Neutrophil (primary cell): ENCODE measurements at regions not wholly inside any gene's neighbourhood (a gene's known extent, or its start where the extent isn't known, plus 50 kb on each side); places are given as distances from the start of the nearest gene placed in this dataset.

ENCODE experiments used
- H3K27ac ChIP-seq: fragments of 200-600 bp; sonication (generic); 2 replicates; pipeline ENCODE4 v1.5.1; 2016; ENCODE audit warnings: mild to moderate bottlenecking, moderate library complexity
- H3K27me3 ChIP-seq: fragments of 200-600 bp; sonication (generic); 2 replicates; pipeline ENCODE4 v1.6.0; 2016; ENCODE audit warnings: mild to moderate bottlenecking
- H3K36me3 ChIP-seq: fragments of 200-600 bp; sonication (generic); 2 replicates; pipeline ENCODE4 v1.5.1; 2017
- H3K4me1 ChIP-seq, 2 experiments: fragments of 200-600 bp in 1 of 2; sonication (generic) in 1 of 2; 1 replicate in 1 of 2; 2 replicates in 1 of 2; pipeline versions ENCODE4 v1.5.1 to v1.6.1; 2013 to 2016; ENCODE audit warnings: low read depth in 1 of 2, low read length in 1 of 2, mild to moderate bottlenecking in 1 of 2, moderate library complexity in 1 of 2; ENCODE audit not compliant: control insufficient read depth in 1 of 2, insufficient read depth in 1 of 2
- H3K4me3 ChIP-seq, 2 experiments: fragments of 200-600 bp in 1 of 2; sonication (generic) in 1 of 2; 1 replicate in 1 of 2; 2 replicates in 1 of 2; pipeline ENCODE4 v1.5.1; 2013 to 2016; ENCODE audit warnings: low read depth in 1 of 2, low read length in 1 of 2, mild to moderate bottlenecking in 1 of 2, moderate library complexity in 1 of 2
- H3K9me3 ChIP-seq: fragments of 200-600 bp; sonication (generic); 2 replicates; pipeline ENCODE4 v1.5.1; 2016
- TF ChIP-seq, protein P1 (sequence below): fragments of 200-600 bp; sonication (generic); IDR thresholded peaks from 2 replicates; pipeline ENCODE4 v1.5.1; 2016; ENCODE audit warnings: antibody characterized with exemption

- Histone ChIP-seq H3K27ac (no peak overlapping the region), H3K4me3 (no peak overlapping the region), H3K9me3 (no peaks in the 10 kb centered on the region), H3K36me3 (no peaks in the 10 kb centered on the region), H3K27me3 (no peaks in the 10 kb centered on the region), H3K4me1 (no peaks in the 10 kb centered on the region)
- TF ChIP-seq, protein P1, sequence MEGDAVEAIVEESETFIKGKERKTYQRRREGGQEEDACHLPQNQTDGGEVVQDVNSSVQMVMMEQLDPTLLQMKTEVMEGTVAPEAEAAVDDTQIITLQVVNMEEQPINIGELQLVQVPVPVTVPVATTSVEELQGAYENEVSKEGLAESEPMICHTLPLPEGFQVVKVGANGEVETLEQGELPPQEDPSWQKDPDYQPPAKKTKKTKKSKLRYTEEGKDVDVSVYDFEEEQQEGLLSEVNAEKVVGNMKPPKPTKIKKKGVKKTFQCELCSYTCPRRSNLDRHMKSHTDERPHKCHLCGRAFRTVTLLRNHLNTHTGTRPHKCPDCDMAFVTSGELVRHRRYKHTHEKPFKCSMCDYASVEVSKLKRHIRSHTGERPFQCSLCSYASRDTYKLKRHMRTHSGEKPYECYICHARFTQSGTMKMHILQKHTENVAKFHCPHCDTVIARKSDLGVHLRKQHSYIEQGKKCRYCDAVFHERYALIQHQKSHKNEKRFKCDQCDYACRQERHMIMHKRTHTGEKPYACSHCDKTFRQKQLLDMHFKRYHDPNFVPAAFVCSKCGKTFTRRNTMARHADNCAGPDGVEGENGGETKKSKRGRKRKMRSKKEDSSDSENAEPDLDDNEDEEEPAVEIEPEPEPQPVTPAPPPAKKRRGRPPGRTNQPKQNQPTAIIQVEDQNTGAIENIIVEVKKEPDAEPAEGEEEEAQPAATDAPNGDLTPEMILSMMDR, result no peak
These were observed 183.4 kb upstream of the FAM241A start for GRCh38 chr4:111961809-111962208.

DNA sequence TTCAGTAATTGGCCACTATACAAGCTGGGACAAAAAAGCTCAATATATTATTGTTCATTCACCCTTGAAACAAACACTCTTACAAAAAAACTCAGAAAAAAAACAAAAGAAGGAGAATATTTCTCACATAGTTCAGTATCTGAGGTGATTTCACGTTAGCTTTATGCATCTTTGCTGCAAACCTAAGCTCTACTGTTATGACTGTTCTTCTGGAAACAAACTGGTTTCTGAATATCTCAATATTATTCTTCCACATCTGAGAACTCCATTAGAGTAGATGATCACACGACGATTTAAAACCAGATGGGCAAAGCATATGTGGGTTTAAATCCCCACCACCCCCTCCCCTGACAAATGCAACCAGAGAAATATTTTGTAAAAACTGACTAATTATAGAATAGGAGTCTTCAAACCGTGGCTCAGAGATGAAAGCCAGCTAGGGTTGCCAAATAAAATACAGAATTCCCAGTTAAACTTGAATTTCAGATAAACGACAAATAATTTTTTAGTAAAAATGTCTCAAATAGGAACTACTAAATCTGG, 182.0 kb upstream of the FAM241A start:
- no peaks in the 10 kb centered on the region for H3K36me3 ChIP-seq
- no peak overlapping the region for H3K27ac ChIP-seq
- no peaks in the 10 kb centered on the region for H3K27me3 ChIP-seq
- no peak overlapping the region for H3K4me3 ChIP-seq
- H3K4me1 ChIP-seq, result no peaks in the 10 kb centered on the region
- no peaks in the 10 kb centered on the region for H3K9me3 ChIP-seq
- TF ChIP-seq, protein P1, result no peak

- Histone ChIP-seq H3K27me3 (no peaks in the 10 kb centered on the region), H3K4me1 (no peaks in the 10 kb centered on the region), H3K36me3 (no peaks in the 10 kb centered on the region), H3K4me3 (no peak overlapping the region), H3K9me3 (no peaks in the 10 kb centered on the region), H3K27ac (no peak overlapping the region)
- TF ChIP-seq, protein P1, result no peak
These were observed 167.8 kb upstream of the FAM241A start for GRCh38 chr4:111977419-111977965.

DNA sequence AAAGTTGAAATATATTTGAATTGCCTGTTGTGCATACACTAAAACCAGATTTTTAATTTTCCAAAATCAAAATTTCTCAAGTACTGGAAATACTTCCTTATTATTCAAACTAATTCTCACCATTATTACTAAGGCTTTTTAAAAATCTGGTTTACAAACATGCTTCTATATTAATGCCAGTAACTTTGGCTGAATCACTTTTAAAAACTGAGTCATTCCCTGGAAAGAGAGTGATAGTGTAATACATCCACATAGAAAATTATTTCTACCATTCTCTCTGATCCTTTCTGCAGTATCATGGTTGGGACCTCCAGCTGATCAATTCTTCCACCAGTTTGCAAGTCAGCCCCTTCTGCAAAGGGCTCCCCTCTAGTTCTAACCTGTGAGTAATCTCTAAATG, 165.3 kb upstream of the FAM241A start:
- H3K36me3 ChIP-seq, result no peaks in the 10 kb centered on the region
- no peak overlapping the region for H3K27ac ChIP-seq
- H3K4me3 ChIP-seq, result no peak overlapping the region
- H3K9me3 ChIP-seq, result no peaks in the 10 kb centered on the region
- TF ChIP-seq, protein P1, result no peak
- no peaks in the 10 kb centered on the region for H3K4me1 ChIP-seq
- H3K27me3 ChIP-seq, result peaks cover 4% of the 10 kb centered on the region

GRCh38 chr4:111982089-111982488, 163.2 kb upstream of the FAM241A start:
- Histone ChIP-seq H3K36me3 (no peaks in the 10 kb centered on the region), H3K4me1 (no peaks in the 10 kb centered on the region), H3K4me3 (no peak overlapping the region), H3K27me3 (peaks cover 26% of the 10 kb centered on the region), H3K9me3 (no peaks in the 10 kb centered on the region), H3K27ac (no peak overlapping the region)
- TF ChIP-seq, protein P1, result no peak
